ENCODE measurements at regions not wholly inside any gene's neighbourhood (a gene's known extent, or its start where the extent isn't known, plus 50 kb on each side); places are given as distances from the start of the nearest gene placed in this dataset.

- no peak for TF ChIP-seq CTCF (IDR thresholded peaks at IDR 0.05)
- intact Hi-C loops (cut with DNase I) = no loop called here
- no peak overlapping the region for H3K27ac ChIP-seq
- H3K4me1 ChIP-seq = no peaks in the 10 kb centered on the region
- WGBS, 2 donors = 93 to 97% methylated on average over 1 of the region's 1 CpG
- ATAC-seq = no peak
- H3K36me3 ChIP-seq = no peaks in the 10 kb centered on the region
- H3K27me3 ChIP-seq = no peaks in the 10 kb centered on the region
- no peak for DNase-seq
- peaks cover 0 to 25% (median 4%) of the 10 kb centered on the region in 11 donors for H3K9me3 ChIP-seq
- no peak overlapping the region for H3K4me3 ChIP-seq
Observed at GRCh38 chr7:10703981-10704380, 269.7 kb upstream of the PHF14 start.

GRCh38 chr7:10704653-10705052 lies 269.0 kb upstream of the PHF14 start:
- H3K36me3 ChIP-seq = no peaks in the 10 kb centered on the region
- TF ChIP-seq CTCF (IDR thresholded peaks at IDR 0.05) = no peak
- no peaks in the 10 kb centered on the region for H3K4me1 ChIP-seq
- no peaks in the 10 kb centered on the region for H3K27me3 ChIP-seq
- H3K4me3 ChIP-seq = no peak overlapping the region
- 86 to 91% methylated on average over 4 of the region's 4 CpGs for WGBS, 2 donors
- intact Hi-C loops (cut with DNase I) = no loop called here
- no peak overlapping the region for H3K27ac ChIP-seq
- no peak for DNase-seq
- H3K9me3 ChIP-seq = peaks cover 0 to 21% (median 4%) of the 10 kb centered on the region in 11 donors
- no peak for ATAC-seq

GRCh38 chr7:10706875-10707493 lies 266.7 kb upstream of the PHF14 start:
- ATAC-seq (no peak), DNase-seq (no peak)
- Histone ChIP-seq H3K27ac (no peak overlapping the region), H3K4me1 (no peaks in the 10 kb centered on the region), H3K9me3 (peaks cover 0 to under 1% (median 0%) of the 10 kb centered on the region in 11 donors), H3K27me3 (no peaks in the 10 kb centered on the region), H3K4me3 (no peak overlapping the region), H3K36me3 (no peaks in the 10 kb centered on the region)
- intact Hi-C loops (cut with DNase I) = no loop called here
- TF ChIP-seq CTCF (IDR thresholded peaks at IDR 0.05) = no peak
- 68 to 79% methylated on average over 3 of the region's 3 CpGs for WGBS, 2 donors

DNA sequence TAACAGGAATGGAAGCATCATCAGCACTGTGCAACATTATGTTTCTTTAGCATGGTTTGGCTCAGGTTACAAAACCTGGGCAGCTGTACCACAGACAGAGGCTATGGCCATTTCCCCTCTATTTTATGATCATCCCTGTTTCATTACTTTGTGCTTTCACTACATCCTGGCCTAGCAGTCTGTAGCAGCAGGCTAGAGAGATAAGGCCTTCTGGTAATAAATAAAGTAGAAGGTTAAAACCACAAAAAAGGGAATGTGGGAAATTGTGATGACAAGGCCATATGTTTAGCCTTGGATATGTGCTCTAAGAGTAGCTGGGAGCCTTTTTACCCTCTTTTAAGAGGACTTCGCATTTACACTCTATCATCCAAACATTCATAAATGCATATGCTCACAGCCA lies 266.2 kb upstream of the PHF14 start:
- Histone ChIP-seq H3K4me1 (no peaks in the 10 kb centered on the region), H3K27ac (no peak overlapping the region), H3K27me3 (no peaks in the 10 kb centered on the region), H3K9me3 (no peaks in the 10 kb centered on the region), H3K4me3 (no peak overlapping the region), H3K36me3 (no peaks in the 10 kb centered on the region)
- TF ChIP-seq CTCF (IDR thresholded peaks at IDR 0.05) = no peak
- intact Hi-C loops (cut with DNase I) = no loop called here
- DNase-seq (no peak), ATAC-seq (no peak)
- whole genome bisulfite sequencing, 2 donors = 39 to 65% methylated on average over 1 of the region's 1 CpG

All from heart right ventricle (tissue), 16 donors.